ENCODE measurements at regions not wholly inside any gene's neighbourhood (a gene's known extent, or its start where the extent isn't known, plus 50 kb on each side); places are given as distances from the start of the nearest gene placed in this dataset.

DNA sequence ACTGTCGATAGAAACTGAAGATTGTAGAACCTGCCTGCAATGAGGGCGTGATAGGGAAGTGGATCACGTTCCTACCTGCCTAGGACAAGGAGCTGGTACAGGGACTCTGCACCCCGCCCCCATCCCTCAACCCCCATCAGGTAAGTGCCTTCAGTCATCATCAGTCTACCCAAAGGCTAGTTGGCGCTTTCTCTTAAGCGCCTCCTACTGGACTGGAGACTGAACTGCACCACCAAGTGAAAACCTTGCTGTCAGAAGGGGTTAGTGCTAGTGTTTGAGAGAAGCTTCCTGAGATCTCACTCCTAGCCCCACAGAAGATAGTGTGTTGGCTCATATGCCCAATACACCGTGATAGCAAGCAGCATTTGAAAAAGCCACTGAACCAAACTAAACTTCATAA, 706.5 kb upstream of the MAN1A1 start:
- TF ChIP-seq, protein P1, sequence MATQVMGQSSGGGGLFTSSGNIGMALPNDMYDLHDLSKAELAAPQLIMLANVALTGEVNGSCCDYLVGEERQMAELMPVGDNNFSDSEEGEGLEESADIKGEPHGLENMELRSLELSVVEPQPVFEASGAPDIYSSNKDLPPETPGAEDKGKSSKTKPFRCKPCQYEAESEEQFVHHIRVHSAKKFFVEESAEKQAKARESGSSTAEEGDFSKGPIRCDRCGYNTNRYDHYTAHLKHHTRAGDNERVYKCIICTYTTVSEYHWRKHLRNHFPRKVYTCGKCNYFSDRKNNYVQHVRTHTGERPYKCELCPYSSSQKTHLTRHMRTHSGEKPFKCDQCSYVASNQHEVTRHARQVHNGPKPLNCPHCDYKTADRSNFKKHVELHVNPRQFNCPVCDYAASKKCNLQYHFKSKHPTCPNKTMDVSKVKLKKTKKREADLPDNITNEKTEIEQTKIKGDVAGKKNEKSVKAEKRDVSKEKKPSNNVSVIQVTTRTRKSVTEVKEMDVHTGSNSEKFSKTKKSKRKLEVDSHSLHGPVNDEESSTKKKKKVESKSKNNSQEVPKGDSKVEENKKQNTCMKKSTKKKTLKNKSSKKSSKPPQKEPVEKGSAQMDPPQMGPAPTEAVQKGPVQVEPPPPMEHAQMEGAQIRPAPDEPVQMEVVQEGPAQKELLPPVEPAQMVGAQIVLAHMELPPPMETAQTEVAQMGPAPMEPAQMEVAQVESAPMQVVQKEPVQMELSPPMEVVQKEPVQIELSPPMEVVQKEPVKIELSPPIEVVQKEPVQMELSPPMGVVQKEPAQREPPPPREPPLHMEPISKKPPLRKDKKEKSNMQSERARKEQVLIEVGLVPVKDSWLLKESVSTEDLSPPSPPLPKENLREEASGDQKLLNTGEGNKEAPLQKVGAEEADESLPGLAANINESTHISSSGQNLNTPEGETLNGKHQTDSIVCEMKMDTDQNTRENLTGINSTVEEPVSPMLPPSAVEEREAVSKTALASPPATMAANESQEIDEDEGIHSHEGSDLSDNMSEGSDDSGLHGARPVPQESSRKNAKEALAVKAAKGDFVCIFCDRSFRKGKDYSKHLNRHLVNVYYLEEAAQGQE (IDR thresholded peaks at IDR 0.05; ENCODE audit: insufficient read depth in 1 of 2, low read depth in 2 of 2, low read length in 2 of 2), result no peak
- TF ChIP-seq POLR2AphosphoS5 (IDR thresholded peaks at IDR 0.05; ENCODE audit: low read depth, low read length) (no peak), TAF1 (IDR thresholded peaks at IDR 0.05; ENCODE audit: borderline replicate concordance, insufficient read depth, low read length) (no peak), FOXP2 (optimal IDR thresholded peaks at IDR 0.05; ENCODE audit: borderline replicate concordance, extremely low read depth, extremely low read length, insufficient read depth) (no peak), SIN3A (IDR thresholded peaks at IDR 0.05; ENCODE audit: borderline replicate concordance, insufficient read depth, low read length) (no peak)

DNA sequence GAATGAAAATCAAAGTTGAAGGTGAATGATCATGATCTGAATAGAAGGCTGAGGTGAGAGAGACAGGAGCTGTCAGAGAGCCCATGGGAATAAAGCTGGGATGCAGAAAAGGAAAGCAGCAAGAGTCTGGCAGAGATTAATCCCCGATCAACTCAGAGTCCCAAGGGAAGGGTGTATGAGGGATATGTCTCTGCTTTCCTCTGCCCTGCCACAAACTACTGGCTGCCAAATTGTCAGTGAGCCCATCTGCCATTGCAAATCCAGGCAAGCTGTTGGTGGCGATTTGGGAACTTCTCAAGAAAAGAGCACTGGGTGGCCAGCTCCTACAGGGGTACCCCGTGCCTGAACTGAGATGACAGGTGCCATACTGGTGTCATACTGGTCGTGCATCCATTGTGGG, 705.5 kb upstream of the MAN1A1 start:
- no peak for TF ChIP-seq FOXP2 (optimal IDR thresholded peaks at IDR 0.05; ENCODE audit: borderline replicate concordance, extremely low read depth, extremely low read length, insufficient read depth)
- TF ChIP-seq, protein P1 (IDR thresholded peaks at IDR 0.05; ENCODE audit: insufficient read depth in 1 of 2, low read depth in 2 of 2, low read length in 2 of 2), result no peak
- no peak for TF ChIP-seq POLR2AphosphoS5 (IDR thresholded peaks at IDR 0.05; ENCODE audit: low read depth, low read length)
- no peak for TF ChIP-seq TAF1 (IDR thresholded peaks at IDR 0.05; ENCODE audit: borderline replicate concordance, insufficient read depth, low read length)
- TF ChIP-seq SIN3A (IDR thresholded peaks at IDR 0.05; ENCODE audit: borderline replicate concordance, insufficient read depth, low read length), result no peak

DNA sequence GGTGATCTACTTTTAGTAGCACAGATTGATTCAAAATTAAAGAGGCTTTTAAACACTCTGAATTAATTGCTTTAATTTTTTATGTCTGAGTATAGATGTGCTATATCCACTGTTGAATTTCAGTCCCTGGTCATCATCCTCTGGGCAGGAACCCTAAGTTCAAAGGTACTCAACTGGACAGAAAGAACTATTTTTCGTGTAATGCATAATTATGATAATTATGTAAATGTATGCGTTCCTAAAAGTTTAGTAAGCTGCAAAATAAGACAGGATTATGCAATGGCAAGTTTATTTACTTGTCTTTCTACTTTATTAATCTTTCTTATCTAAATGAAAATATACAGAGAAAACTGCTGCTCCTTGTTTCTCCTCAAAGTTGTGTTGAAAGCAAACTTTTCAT, 690.1 kb upstream of the MAN1A1 start:
- TF ChIP-seq FOXP2 (optimal IDR thresholded peaks at IDR 0.05; ENCODE audit: borderline replicate concordance, extremely low read depth, extremely low read length, insufficient read depth) (no peak), TAF1 (IDR thresholded peaks at IDR 0.05; ENCODE audit: borderline replicate concordance, insufficient read depth, low read length) (no peak), SIN3A (IDR thresholded peaks at IDR 0.05; ENCODE audit: borderline replicate concordance, insufficient read depth, low read length) (no peak), POLR2AphosphoS5 (IDR thresholded peaks at IDR 0.05; ENCODE audit: low read depth, low read length) (no peak)
- TF ChIP-seq, protein P1 (IDR thresholded peaks at IDR 0.05; ENCODE audit: insufficient read depth in 1 of 2, low read depth in 2 of 2, low read length in 2 of 2), result no peak

DNA sequence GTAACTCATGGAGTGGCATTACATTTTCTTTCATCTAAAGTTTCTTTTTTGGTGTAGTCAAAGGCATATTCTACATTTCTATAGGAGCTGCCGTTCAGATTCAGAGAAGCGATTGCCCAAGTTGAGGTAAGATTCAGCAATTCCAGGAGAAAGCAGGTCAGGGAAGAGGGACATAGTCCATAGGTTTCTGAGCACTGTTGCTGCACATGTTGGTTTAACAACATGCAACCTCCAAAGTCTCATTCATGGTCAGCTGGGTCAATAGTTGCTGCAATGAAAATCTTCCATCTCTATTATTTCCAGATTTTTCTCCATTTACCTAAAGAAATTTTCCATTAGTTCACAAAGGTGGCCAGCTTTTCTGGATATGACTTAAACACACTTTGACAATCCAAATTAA, 682.3 kb upstream of the MAN1A1 start:
- TF ChIP-seq POLR2AphosphoS5 (IDR thresholded peaks at IDR 0.05; ENCODE audit: low read depth, low read length) (no peak), TAF1 (IDR thresholded peaks at IDR 0.05; ENCODE audit: borderline replicate concordance, insufficient read depth, low read length) (no peak), FOXP2 (optimal IDR thresholded peaks at IDR 0.05; ENCODE audit: borderline replicate concordance, extremely low read depth, extremely low read length, insufficient read depth) (no peak), SIN3A (IDR thresholded peaks at IDR 0.05; ENCODE audit: borderline replicate concordance, insufficient read depth, low read length) (no peak)
- TF ChIP-seq, protein P1 (IDR thresholded peaks at IDR 0.05; ENCODE audit: insufficient read depth in 1 of 2, low read depth in 2 of 2, low read length in 2 of 2), result no peak

DNA sequence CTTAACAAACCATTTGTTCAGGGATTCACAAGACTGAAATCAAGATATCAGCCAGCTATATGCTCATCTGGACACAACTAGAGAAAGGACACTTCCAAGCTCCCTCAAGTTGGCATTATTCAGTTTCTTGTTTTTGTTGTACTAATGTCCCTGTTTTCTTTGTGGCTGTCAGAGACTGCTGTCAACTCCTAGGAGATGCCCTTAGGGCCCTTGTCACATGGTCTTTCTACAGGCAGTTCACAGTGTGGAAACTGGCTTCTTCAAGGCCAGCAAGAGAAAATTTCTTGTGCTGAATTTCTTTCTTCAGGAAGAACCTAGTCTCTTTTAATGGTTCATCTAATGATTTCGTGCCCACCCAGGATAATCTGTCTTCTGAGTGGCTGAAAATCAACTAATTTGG, 677.2 kb upstream of the MAN1A1 start:
- TF ChIP-seq TAF1 (IDR thresholded peaks at IDR 0.05; ENCODE audit: borderline replicate concordance, insufficient read depth, low read length) (no peak), POLR2AphosphoS5 (IDR thresholded peaks at IDR 0.05; ENCODE audit: low read depth, low read length) (no peak), FOXP2 (optimal IDR thresholded peaks at IDR 0.05; ENCODE audit: borderline replicate concordance, extremely low read depth, extremely low read length, insufficient read depth) (no peak), SIN3A (IDR thresholded peaks at IDR 0.05; ENCODE audit: borderline replicate concordance, insufficient read depth, low read length) (no peak)
- TF ChIP-seq, protein P1 (IDR thresholded peaks at IDR 0.05; ENCODE audit: insufficient read depth in 1 of 2, low read depth in 2 of 2, low read length in 2 of 2), result no peak

Data from PFSK-1 (cell line).